ENCODE measurements at regions not wholly inside any gene's neighbourhood (a gene's known extent, or its start where the extent isn't known, plus 50 kb on each side); places are given as distances from the start of the nearest gene placed in this dataset.

GRCh38 chr2:128390991-128391630 lies 72.4 kb upstream of the HS6ST1 start:
- DNase-seq (ENCODE audit: insufficient read length, low spot score) (no peak), FAIRE-seq (no peak)
- no peak for TF ChIP-seq TAF1 (IDR thresholded peaks at IDR 0.05; ENCODE audit: low read depth, low read length)

GRCh38 chr2:128391679-128392078 lies 73.0 kb upstream of the HS6ST1 start:
- DNase-seq (ENCODE audit: insufficient read length, low spot score) (no peak), FAIRE-seq (no peak)
- TF ChIP-seq SPI1 (IDR thresholded peaks at IDR 0.05; ENCODE audit: low read depth, low read length) (no peak), TAF1 (IDR thresholded peaks at IDR 0.05; ENCODE audit: low read depth, low read length) (no peak)

- no peak for FAIRE-seq
Observed at GRCh38 chr2:128392207-128392606, 73.5 kb upstream of the HS6ST1 start.

GRCh38 chr2:128394007-128394730 lies 75.5 kb upstream of the HS6ST1 start:
- TF ChIP-seq PAX5 (IDR thresholded peaks at IDR 0.05; ENCODE audit: insufficient read depth, low read length, severe bottlenecking) (no peak), POLR2AphosphoS5 (IDR thresholded peaks at IDR 0.05; ENCODE audit: low read depth, low read length) (no peak), POLR2A (IDR thresholded peaks at IDR 0.05; ENCODE audit: low read depth, low read length) (no peak), POU2F2 (IDR thresholded peaks at IDR 0.05; ENCODE audit: low read depth, low read length) (no peak), SPI1 (IDR thresholded peaks at IDR 0.05; ENCODE audit: low read depth, low read length) (no peak), TAF1 (IDR thresholded peaks at IDR 0.05; ENCODE audit: low read depth, low read length) (no peak)
- no peak for DNase-seq (ENCODE audit: insufficient read length, low spot score)
- FAIRE-seq: no peak

More at GRCh38 chr2:128392207-128392606, 73.5 kb upstream of the HS6ST1 start:
- TF ChIP-seq POU2F2 (IDR thresholded peaks at IDR 0.05; ENCODE audit: low read depth, low read length) (no peak), TAF1 (IDR thresholded peaks at IDR 0.05; ENCODE audit: low read depth, low read length) (no peak), POLR2AphosphoS5 (IDR thresholded peaks at IDR 0.05; ENCODE audit: low read depth, low read length) (no peak), SPI1 (IDR thresholded peaks at IDR 0.05; ENCODE audit: low read depth, low read length) (no peak), PAX5 (IDR thresholded peaks at IDR 0.05; ENCODE audit: insufficient read depth, low read length, severe bottlenecking) (no peak), POLR2A (IDR thresholded peaks at IDR 0.05; ENCODE audit: low read depth, low read length) (no peak)
- no peak for DNase-seq (ENCODE audit: insufficient read length, low spot score)

- DNase-seq (ENCODE audit: insufficient read length, low spot score): no peak
- TF ChIP-seq SPI1 (IDR thresholded peaks at IDR 0.05; ENCODE audit: low read depth, low read length): no peak
- TF ChIP-seq PAX5 (IDR thresholded peaks at IDR 0.05; ENCODE audit: insufficient read depth, low read length, severe bottlenecking): no peak
- no peak for TF ChIP-seq POU2F2 (IDR thresholded peaks at IDR 0.05; ENCODE audit: low read depth, low read length)
- TF ChIP-seq TAF1 (IDR thresholded peaks at IDR 0.05; ENCODE audit: low read depth, low read length): no peak
- TF ChIP-seq POLR2A (IDR thresholded peaks at IDR 0.05; ENCODE audit: low read depth, low read length): no peak
- TF ChIP-seq POLR2AphosphoS5 (IDR thresholded peaks at IDR 0.05; ENCODE audit: low read depth, low read length): no peak
- FAIRE-seq: no peak
Observed at GRCh38 chr2:128395196-128395595, 76.5 kb upstream of the HS6ST1 start.

GRCh38 chr2:128395640-128396499 lies 77.2 kb upstream of the HS6ST1 start:
- TF ChIP-seq POLR2A (IDR thresholded peaks at IDR 0.05; ENCODE audit: low read depth, low read length) (no peak), PAX5 (IDR thresholded peaks at IDR 0.05; ENCODE audit: insufficient read depth, low read length, severe bottlenecking) (no peak), POU2F2 (IDR thresholded peaks at IDR 0.05; ENCODE audit: low read depth, low read length) (no peak), POLR2AphosphoS5 (IDR thresholded peaks at IDR 0.05; ENCODE audit: low read depth, low read length) (no peak), SPI1 (IDR thresholded peaks at IDR 0.05; ENCODE audit: low read depth, low read length) (no peak), TAF1 (IDR thresholded peaks at IDR 0.05; ENCODE audit: low read depth, low read length) (no peak)
- no peak for DNase-seq (ENCODE audit: insufficient read length, low spot score)
- no peak for FAIRE-seq

DNA sequence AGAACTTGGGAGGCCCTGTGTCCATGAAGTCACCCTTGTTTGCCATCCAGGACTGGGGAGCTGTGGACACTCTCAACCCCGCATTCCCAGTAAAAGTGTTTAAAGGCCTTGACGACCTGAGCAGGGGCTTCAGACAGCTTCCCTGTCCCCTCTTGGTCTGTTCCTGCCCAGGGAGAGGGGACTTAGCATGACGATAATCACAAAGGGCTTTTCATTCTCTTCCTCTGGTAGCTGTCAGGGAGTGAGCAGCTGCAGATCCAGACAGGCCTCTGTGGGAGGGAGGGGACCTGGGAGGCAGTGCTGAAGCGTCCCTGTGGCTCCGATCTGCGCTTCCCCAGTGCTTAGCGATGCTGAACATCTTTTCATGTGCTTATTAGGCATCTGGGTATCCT lies 77.8 kb upstream of the HS6ST1 start:
- TF ChIP-seq POLR2AphosphoS5 (IDR thresholded peaks at IDR 0.05; ENCODE audit: low read depth, low read length) (no peak), SPI1 (IDR thresholded peaks at IDR 0.05; ENCODE audit: low read depth, low read length) (no peak), PAX5 (IDR thresholded peaks at IDR 0.05; ENCODE audit: insufficient read depth, low read length, severe bottlenecking) (no peak), POU2F2 (IDR thresholded peaks at IDR 0.05; ENCODE audit: low read depth, low read length) (no peak), TAF1 (IDR thresholded peaks at IDR 0.05; ENCODE audit: low read depth, low read length) (no peak), POLR2A (IDR thresholded peaks at IDR 0.05; ENCODE audit: low read depth, low read length) (no peak)
- no peak for FAIRE-seq
- no peak for DNase-seq (ENCODE audit: insufficient read length, low spot score)

DNA sequence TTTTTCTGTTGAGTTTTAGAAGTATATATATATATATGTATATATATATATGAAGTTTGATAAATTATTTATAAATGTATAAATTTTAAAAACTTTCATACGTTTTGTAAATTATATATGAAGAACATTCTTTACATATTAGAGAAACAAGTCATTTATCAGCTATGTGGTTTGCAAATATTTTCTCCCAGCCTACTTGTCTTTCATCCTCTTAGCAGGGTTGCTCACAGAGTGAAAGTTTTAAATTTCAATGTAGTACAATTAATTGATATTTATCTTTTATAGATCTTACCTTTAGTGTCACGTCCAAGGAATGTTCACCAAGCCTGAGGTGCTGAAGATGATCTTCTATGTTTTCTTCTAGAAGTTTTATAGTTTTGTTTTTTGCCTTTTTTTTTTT lies 78.3 kb upstream of the HS6ST1 start:
- DNase-seq (ENCODE audit: insufficient read length, low spot score) (no peak), FAIRE-seq (no peak)
- TF ChIP-seq TAF1 (IDR thresholded peaks at IDR 0.05; ENCODE audit: low read depth, low read length) (no peak), POU2F2 (IDR thresholded peaks at IDR 0.05; ENCODE audit: low read depth, low read length) (no peak), SPI1 (IDR thresholded peaks at IDR 0.05; ENCODE audit: low read depth, low read length) (no peak)

DNA sequence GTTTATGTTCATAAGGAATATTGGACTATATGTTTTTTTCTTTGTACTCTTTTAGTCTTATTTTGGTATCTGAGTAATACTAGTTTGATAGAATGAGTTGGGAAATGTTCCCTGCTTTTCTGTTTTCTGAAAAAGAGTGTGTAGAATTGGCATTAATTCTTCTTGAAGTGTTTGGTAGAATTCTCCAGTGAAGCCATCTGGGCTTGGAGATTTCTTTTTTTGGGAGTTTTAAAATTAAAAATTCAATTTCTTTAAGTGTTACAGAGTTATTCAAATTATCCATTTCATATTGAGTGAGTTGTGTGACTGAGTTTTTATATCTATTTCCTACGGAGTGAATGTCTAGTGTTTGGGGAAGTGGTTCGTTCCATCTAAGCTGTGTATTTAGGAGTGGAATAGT lies 80.6 kb upstream of the HS6ST1 start:
- no peak for FAIRE-seq
- no peak for DNase-seq (ENCODE audit: insufficient read length, low spot score)
- no peak for TF ChIP-seq SPI1 (IDR thresholded peaks at IDR 0.05; ENCODE audit: low read depth, low read length)
- no peak for TF ChIP-seq PAX5 (IDR thresholded peaks at IDR 0.05; ENCODE audit: insufficient read depth, low read length, severe bottlenecking)
- TF ChIP-seq POLR2A (IDR thresholded peaks at IDR 0.05; ENCODE audit: low read depth, low read length): no peak
- no peak for TF ChIP-seq TAF1 (IDR thresholded peaks at IDR 0.05; ENCODE audit: low read depth, low read length)
- no peak for TF ChIP-seq POU2F2 (IDR thresholded peaks at IDR 0.05; ENCODE audit: low read depth, low read length)
- TF ChIP-seq POLR2AphosphoS5 (IDR thresholded peaks at IDR 0.05; ENCODE audit: low read depth, low read length): no peak
